Activated naive CD8-positive, alpha-beta T cell (primary cell): ENCODE measurements at regions not wholly inside any gene's neighbourhood (a gene's known extent, or its start where the extent isn't known, plus 50 kb on each side); places are given as distances from the start of the nearest gene placed in this dataset.
"Not testable (repeated sequence)": the region's sequence is repeated elsewhere in the genome, so short reads cannot be mapped to it uniquely, and the experiment has no call there.

Experiments used
- H3K27ac Mint-ChIP-seq: one replicate; pipeline ENCODE4 v1.8.0; 2021; ENCODE audit warnings: mixed read lengths
- H3K27me3 Mint-ChIP-seq: one replicate; pipeline ENCODE4 v1.8.0; 2021; ENCODE audit warnings: mixed read lengths
- H3K36me3 Mint-ChIP-seq: one replicate; pipeline ENCODE4 v1.8.0; 2021; ENCODE audit warnings: mixed read lengths
- H3K4me1 Mint-ChIP-seq: one replicate; pipeline ENCODE4 v1.8.0; 2021; ENCODE audit warnings: low read depth, mixed read lengths
- H3K4me3 Mint-ChIP-seq: one replicate; pipeline ENCODE4 v1.8.0; 2021; ENCODE audit warnings: mild to moderate bottlenecking, mixed read lengths
- H3K9me3 Mint-ChIP-seq: one replicate; pipeline ENCODE4 v1.8.0; 2021; ENCODE audit warnings: low read depth, mixed read lengths

- Mint-ChIP-seq H3K9me3 (no peaks in the 10 kb centered on the region), H3K4me3 (no peak overlapping the region), H3K27ac (no peak overlapping the region), H3K4me1 (peaks cover 9% of the 10 kb centered on the region), H3K27me3 (peaks cover 24% of the 10 kb centered on the region), H3K36me3 (no peaks in the 10 kb centered on the region)
Measured at GRCh38 chr6:167688123-167688522, 138.6 kb upstream of the AFDN start.

GRCh38 chr6:167689278-167689677 is 137.4 kb upstream of the AFDN start:
- Mint-ChIP-seq H3K27me3 (peaks cover 16% of the 10 kb centered on the region), H3K4me3 (no peak overlapping the region), H3K4me1 (peaks cover 9% of the 10 kb centered on the region), H3K27ac (no peak overlapping the region), H3K9me3 (no peaks in the 10 kb centered on the region), H3K36me3 (peaks cover 1% of the 10 kb centered on the region)

DNA sequence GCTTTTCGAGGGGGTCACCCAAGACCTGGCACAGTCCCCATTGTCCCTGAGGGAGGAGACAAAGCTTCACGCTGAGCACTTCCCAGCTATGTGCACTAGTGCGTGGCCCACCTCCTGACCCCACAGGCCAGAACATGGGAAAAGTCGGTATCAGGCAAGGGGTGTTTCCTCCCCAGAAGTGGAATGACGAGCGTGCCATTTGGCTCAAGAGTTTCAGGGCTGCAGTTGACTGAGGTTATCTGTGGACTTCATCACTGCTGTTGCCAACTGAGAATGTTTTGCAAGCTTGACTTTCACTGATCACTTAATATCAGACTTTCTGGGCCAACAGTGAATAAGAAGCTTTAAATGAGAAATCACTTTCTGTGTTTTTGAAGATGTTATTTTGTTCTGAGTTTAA is 137.0 kb upstream of the AFDN start:
- Mint-ChIP-seq H3K4me1 (peaks cover 9% of the 10 kb centered on the region), H3K4me3 (no peak overlapping the region), H3K36me3 (peaks cover 2% of the 10 kb centered on the region), H3K27me3 (peaks cover 14% of the 10 kb centered on the region), H3K27ac (no peak overlapping the region), H3K9me3 (no peaks in the 10 kb centered on the region)

- not testable (repeated sequence) for H3K27ac Mint-ChIP-seq, H3K36me3 Mint-ChIP-seq, H3K4me1 Mint-ChIP-seq, H3K4me3 Mint-ChIP-seq, H3K9me3 Mint-ChIP-seq
- peaks cover 11% of the 10 kb centered on the region for H3K27me3 Mint-ChIP-seq
Measured at GRCh38 chr6:167690167-167690922, 136.4 kb upstream of the AFDN start.

GRCh38 chr6:167690931-167691330 is 135.8 kb upstream of the AFDN start:
- Mint-ChIP-seq H3K4me1 (peaks cover 1% of the 10 kb centered on the region), H3K4me3 (no peak overlapping the region), H3K27ac (no peak overlapping the region), H3K9me3 (no peaks in the 10 kb centered on the region), H3K36me3 (peaks cover 2% of the 10 kb centered on the region), H3K27me3 (peaks cover 9% of the 10 kb centered on the region)

- H3K27me3 Mint-ChIP-seq: peaks cover 9% of the 10 kb centered on the region
- no peak overlapping the region for H3K27ac Mint-ChIP-seq
- peaks cover 2% of the 10 kb centered on the region for H3K36me3 Mint-ChIP-seq
- no peaks in the 10 kb centered on the region for H3K9me3 Mint-ChIP-seq
- no peak overlapping the region for H3K4me3 Mint-ChIP-seq
- no peaks in the 10 kb centered on the region for H3K4me1 Mint-ChIP-seq
Measured at GRCh38 chr6:167691533-167692312, 135.0 kb upstream of the AFDN start.

DNA sequence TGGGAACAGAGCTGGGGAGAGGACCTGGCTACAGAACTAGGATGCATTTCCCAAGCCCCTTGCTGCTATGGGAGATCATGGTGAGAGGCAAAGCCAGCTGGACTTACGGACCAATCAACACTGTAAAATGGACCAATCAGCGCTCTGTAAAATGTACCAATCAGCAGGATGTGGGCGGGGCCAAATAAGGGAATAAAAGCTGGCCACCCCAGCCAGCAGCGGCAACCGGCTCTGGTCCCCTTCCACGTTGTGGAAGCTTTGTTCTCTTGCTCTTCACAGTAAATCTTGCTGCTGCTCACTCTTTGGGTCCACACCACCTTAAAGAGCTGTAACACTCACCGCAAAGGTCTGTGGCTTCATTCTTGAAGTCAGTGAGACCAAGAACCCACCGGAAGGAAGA is 133.2 kb upstream of the AFDN start:
- H3K9me3 Mint-ChIP-seq, H3K27ac Mint-ChIP-seq, H3K4me1 Mint-ChIP-seq, H3K4me3 Mint-ChIP-seq, H3K27me3 Mint-ChIP-seq, H3K36me3 Mint-ChIP-seq: not testable (repeated sequence)

- H3K4me1 Mint-ChIP-seq: peaks cover 19% of the 10 kb centered on the region
- H3K9me3 Mint-ChIP-seq: no peaks in the 10 kb centered on the region
- peaks cover 4% of the 10 kb centered on the region for H3K27me3 Mint-ChIP-seq
- H3K4me3 Mint-ChIP-seq: no peak overlapping the region
- no peak overlapping the region for H3K27ac Mint-ChIP-seq
- peaks cover 2% of the 10 kb centered on the region for H3K36me3 Mint-ChIP-seq
Measured at GRCh38 chr6:167695831-167696230, 130.9 kb upstream of the AFDN start.

GRCh38 chr6:167696296-167696695 is 130.4 kb upstream of the AFDN start:
- H3K9me3 Mint-ChIP-seq: no peaks in the 10 kb centered on the region
- H3K27me3 Mint-ChIP-seq: peaks cover 5% of the 10 kb centered on the region
- H3K4me1 Mint-ChIP-seq: peaks cover 19% of the 10 kb centered on the region
- H3K4me3 Mint-ChIP-seq: no peak overlapping the region
- H3K27ac Mint-ChIP-seq: no peak overlapping the region
- H3K36me3 Mint-ChIP-seq: peaks cover 2% of the 10 kb centered on the region

DNA sequence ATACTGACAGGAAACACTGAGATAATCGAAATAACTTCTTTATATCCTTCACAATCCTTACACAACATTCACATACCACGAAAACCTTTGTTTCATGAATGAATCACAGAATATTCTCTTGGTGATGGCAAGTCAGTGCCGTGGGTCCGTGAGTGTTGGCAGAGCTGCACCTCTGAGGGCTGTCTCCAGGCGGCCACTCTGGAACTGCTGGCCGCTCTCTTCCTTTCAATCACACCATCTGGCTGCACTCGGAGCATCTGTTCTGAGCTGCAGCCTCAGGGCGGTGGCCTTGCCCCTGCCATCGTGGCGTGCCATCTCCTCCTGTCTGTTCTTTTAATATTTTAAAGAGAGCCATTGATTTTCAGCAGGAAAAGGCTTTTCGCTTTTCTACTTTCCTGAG is 129.4 kb upstream of the AFDN start:
- no peak overlapping the region for H3K4me3 Mint-ChIP-seq
- H3K4me1 Mint-ChIP-seq: peaks cover 19% of the 10 kb centered on the region
- no peaks in the 10 kb centered on the region for H3K9me3 Mint-ChIP-seq
- peaks cover 5% of the 10 kb centered on the region for H3K27me3 Mint-ChIP-seq
- peaks cover 2% of the 10 kb centered on the region for H3K36me3 Mint-ChIP-seq
- no peak overlapping the region for H3K27ac Mint-ChIP-seq

- peaks cover 5% of the 10 kb centered on the region for H3K27me3 Mint-ChIP-seq
- peaks cover 2% of the 10 kb centered on the region for H3K36me3 Mint-ChIP-seq
- H3K9me3 Mint-ChIP-seq: no peaks in the 10 kb centered on the region
- no peak overlapping the region for H3K27ac Mint-ChIP-seq
- H3K4me1 Mint-ChIP-seq: peaks cover 19% of the 10 kb centered on the region
- H3K4me3 Mint-ChIP-seq: no peak overlapping the region
Measured at GRCh38 chr6:167698540-167698939, 128.2 kb upstream of the AFDN start.

GRCh38 chr6:167699141-167699931 is 127.4 kb upstream of the AFDN start:
- Mint-ChIP-seq H3K27me3 (peaks cover 5% of the 10 kb centered on the region), H3K27ac (peak overlapping the region; percentile 85), H3K9me3 (no peaks in the 10 kb centered on the region), H3K36me3 (no peaks in the 10 kb centered on the region), H3K4me1 (peaks cover 19% of the 10 kb centered on the region), H3K4me3 (peak overlapping the region; percentile 80)

DNA sequence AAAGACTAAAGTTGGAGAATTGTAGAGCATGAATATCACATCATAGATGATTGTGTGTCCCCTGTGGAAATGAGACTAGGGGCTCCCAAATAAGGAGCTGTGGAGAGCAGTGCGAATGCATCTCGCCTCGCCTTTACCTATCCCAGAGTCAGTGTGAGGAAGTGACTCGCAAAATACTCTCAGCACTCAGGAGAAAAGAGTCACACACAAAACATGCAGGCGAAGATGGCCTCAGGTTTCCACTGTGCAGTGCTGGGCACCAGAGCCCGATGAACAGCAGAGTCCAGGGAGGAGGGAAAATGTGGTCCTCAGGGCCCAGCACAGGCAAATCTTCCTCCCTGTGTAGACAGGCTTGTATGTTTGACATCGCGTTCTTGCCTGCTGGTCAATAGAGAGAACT is 126.5 kb upstream of the AFDN start:
- H3K4me3 Mint-ChIP-seq: peak overlapping the region; percentile 80
- H3K4me1 Mint-ChIP-seq: peaks cover 25% of the 10 kb centered on the region
- H3K36me3 Mint-ChIP-seq: no peaks in the 10 kb centered on the region
- H3K9me3 Mint-ChIP-seq: no peaks in the 10 kb centered on the region
- H3K27me3 Mint-ChIP-seq: peaks cover 7% of the 10 kb centered on the region
- H3K27ac Mint-ChIP-seq: no peak overlapping the region

DNA sequence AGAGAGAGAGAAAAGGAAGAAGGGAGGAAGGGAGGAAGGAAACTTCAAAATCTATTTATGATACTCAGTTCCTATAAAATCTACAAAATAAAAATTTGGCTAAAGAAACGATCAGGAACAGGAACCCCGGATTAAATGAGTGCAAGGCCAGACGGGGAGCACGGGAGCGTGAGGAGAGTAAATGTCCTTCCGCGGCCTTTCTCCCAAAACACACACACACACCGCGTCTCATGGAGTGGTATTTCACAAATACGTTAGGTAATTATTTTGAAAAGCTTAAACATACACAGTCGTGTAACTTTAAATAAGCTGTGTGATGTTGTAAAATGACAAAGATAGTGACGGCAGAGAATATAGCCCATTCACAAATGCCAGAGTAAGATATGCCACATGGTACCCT is 125.7 kb upstream of the AFDN start:
- Mint-ChIP-seq H3K4me1 (peaks cover 34% of the 10 kb centered on the region), H3K27ac (no peak overlapping the region), H3K36me3 (no peaks in the 10 kb centered on the region), H3K27me3 (peaks cover 7% of the 10 kb centered on the region), H3K9me3 (no peaks in the 10 kb centered on the region), H3K4me3 (no peak overlapping the region)

DNA sequence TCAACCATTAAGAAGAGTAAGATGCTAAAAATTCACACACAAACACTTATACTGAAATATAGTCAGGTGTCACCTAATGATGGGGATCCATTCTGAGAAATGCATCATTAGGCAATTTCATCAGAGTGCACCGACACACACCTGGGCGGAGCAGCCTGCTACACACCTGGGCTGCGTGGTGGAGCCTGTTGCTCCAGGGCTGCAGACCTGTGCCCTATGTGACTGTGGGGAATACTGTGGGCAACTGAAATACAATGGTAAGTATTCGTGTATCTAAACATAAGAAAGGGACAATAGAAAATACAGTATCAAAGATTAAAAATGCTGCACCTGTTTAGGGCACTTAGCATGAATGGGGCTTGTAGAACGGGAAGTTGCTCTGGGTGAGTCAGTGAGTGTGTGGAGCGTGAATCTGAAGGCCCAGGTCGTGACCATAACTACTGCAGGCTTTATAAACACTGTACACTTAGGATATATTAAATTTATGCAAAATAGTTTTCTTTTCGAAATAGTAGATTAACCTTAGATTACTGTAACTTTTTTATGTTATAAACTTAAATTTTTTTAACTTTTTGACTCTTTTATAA is 124.4 kb upstream of the AFDN start:
- Mint-ChIP-seq H3K4me3 (no peak overlapping the region), H3K4me1 (peaks cover 39% of the 10 kb centered on the region), H3K27me3 (peaks cover 10% of the 10 kb centered on the region), H3K9me3 (no peaks in the 10 kb centered on the region), H3K27ac (no peak overlapping the region), H3K36me3 (no peaks in the 10 kb centered on the region)
